ENCODE measurements at regions not wholly inside any gene's neighbourhood (a gene's known extent, or its start where the extent isn't known, plus 50 kb on each side); places are given as distances from the start of the nearest gene placed in this dataset.

- TF ChIP-seq ZNF33B (CRISPR knock-in tag; IDR thresholded peaks at IDR 0.05) (no peak), ZNF326 (CRISPR knock-in tag; IDR thresholded peaks at IDR 0.05; ENCODE audit: borderline replicate concordance) (no peak), ZNF460 (CRISPR knock-in tag; IDR thresholded peaks at IDR 0.05; ENCODE audit: borderline replicate concordance) (no peak), ZNF616 (CRISPR knock-in tag; IDR thresholded peaks at IDR 0.05; ENCODE audit: low read depth) (no peak), ELF3 (CRISPR knock-in tag; IDR thresholded peaks at IDR 0.05) (peak; percentile 21; the same call in 1 of the 2 replicates), ZMYM2 (CRISPR knock-in tag; IDR thresholded peaks at IDR 0.05) (no peak), SP1 (IDR thresholded peaks at IDR 0.05) (no peak), SP1 (CRISPR knock-in tag; IDR thresholded peaks at IDR 0.05) (no peak), SP2 (CRISPR knock-in tag; IDR thresholded peaks at IDR 0.05) (no peak), HMGA1 (CRISPR knock-in tag; conservative IDR thresholded peaks at IDR 0.05) (no peak), CENPBD1 (CRISPR knock-in tag; IDR thresholded peaks at IDR 0.05; ENCODE audit: borderline replicate concordance, low read depth) (no peak), TBX3 (IDR thresholded peaks at IDR 0.05; ENCODE audit: borderline replicate concordance) (no peak), PAWR (CRISPR knock-in tag; IDR thresholded peaks at IDR 0.05; ENCODE audit: borderline replicate concordance) (no peak), NKX3-1 (CRISPR knock-in tag; IDR thresholded peaks at IDR 0.05) (no peak), TMF1 (CRISPR knock-in tag; IDR thresholded peaks at IDR 0.05; ENCODE audit: low read depth) (no peak), TBX2 (CRISPR knock-in tag; IDR thresholded peaks at IDR 0.05; ENCODE audit: borderline replicate concordance) (0 out of 2 replicates have a peak, but pooled peaks have one; percentile 18), ZNF687 (CRISPR knock-in tag; IDR thresholded peaks at IDR 0.05) (no peak), ZNF484 (CRISPR knock-in tag; IDR thresholded peaks at IDR 0.05; ENCODE audit: borderline replicate concordance, low read depth) (no peak), PREB (CRISPR knock-in tag; IDR thresholded peaks at IDR 0.05) (no peak), KDM6A (CRISPR knock-in tag; IDR thresholded peaks at IDR 0.05; ENCODE audit: low read depth) (no peak), AHDC1 (CRISPR knock-in tag; IDR thresholded peaks at IDR 0.05; ENCODE audit: borderline replicate concordance) (peak; percentile 57; the same call in 1 of the 2 replicates)
Observed at GRCh38 chr17:73783382-73783766, 139.1 kb upstream of the SDK2 start (continued).

Measured in HepG2 (cell line).